ENCODE measurements at regions not wholly inside any gene's neighbourhood (a gene's known extent, or its start where the extent isn't known, plus 50 kb on each side); places are given as distances from the start of the nearest gene placed in this dataset.

GRCh38 chr19:7418596-7418995 is 69.9 kb downstream of the ARHGEF18 start:
- no peak for TF ChIP-seq EP300 (IDR thresholded peaks at IDR 0.05)
- TF ChIP-seq POLR2A (IDR thresholded peaks at IDR 0.05), result no peak
- TF ChIP-seq CTCF (IDR thresholded peaks at IDR 0.05), result no peak
- no peak for TF ChIP-seq POLR2AphosphoS5 (IDR thresholded peaks at IDR 0.05)
- Histone ChIP-seq H3K9me3 (no peaks in the 10 kb centered on the region), H3K4me3 (no peak overlapping the region), H3K27ac (peak overlapping the region in 2 of 5 donors; percentile 29 to 38), H3K27me3 (no peaks in the 10 kb centered on the region), H3K4me1 (peaks cover 24 to 63% (median 41%) of the 10 kb centered on the region in 4 donors), H3K36me3 (peaks cover 0 to 30% (median 18%) of the 10 kb centered on the region in 4 donors)
- DNase-seq, result no peak
- intact Hi-C loops (cut with DNase I; ENCODE audit: low total_unique reads), result no loop called here
- WGBS, 5 donors, result 62 to 73% (median 66%) methylated on average over 7 to 9 of the region's 9 CpGs

- Histone ChIP-seq H3K27ac (no peak overlapping the region), H3K9me3 (no peaks in the 10 kb centered on the region), H3K4me1 (peaks cover 25 to 63% (median 42%) of the 10 kb centered on the region in 4 donors), H3K36me3 (peaks cover 0 to 35% (median 19%) of the 10 kb centered on the region in 4 donors), H3K27me3 (no peaks in the 10 kb centered on the region), H3K4me3 (no peak overlapping the region)
- intact Hi-C loops (cut with DNase I; ENCODE audit: low total_unique reads), result no loop called here
- no peak for TF ChIP-seq POLR2A (IDR thresholded peaks at IDR 0.05)
- TF ChIP-seq POLR2AphosphoS5 (IDR thresholded peaks at IDR 0.05), result no peak
- no peak for TF ChIP-seq CTCF (IDR thresholded peaks at IDR 0.05)
- no peak for TF ChIP-seq EP300 (IDR thresholded peaks at IDR 0.05)
- no peak for DNase-seq
- 90 to 97% (median 94%) methylated on average over 10 to 12 of the region's 12 CpGs for WGBS, 5 donors
These were observed 69.7 kb downstream of the PEX11G start for GRCh38 chr19:7419153-7419552.

- TF ChIP-seq POLR2A (IDR thresholded peaks at IDR 0.05), result no peak
- no peak for TF ChIP-seq POLR2AphosphoS5 (IDR thresholded peaks at IDR 0.05)
- TF ChIP-seq EP300 (IDR thresholded peaks at IDR 0.05), result no peak
- TF ChIP-seq CTCF (IDR thresholded peaks at IDR 0.05), result no peak
- H3K4me3 ChIP-seq, result no peak overlapping the region
- intact Hi-C loops (cut with DNase I; ENCODE audit: low total_unique reads), result no loop called here
These were observed 68.9 kb downstream of the PEX11G start for GRCh38 chr19:7419777-7420439.

GRCh38 chr19:7421941-7422744 is 66.7 kb downstream of the PEX11G start:
- Histone ChIP-seq H3K9me3 (no peaks in the 10 kb centered on the region), H3K4me3 (no peak overlapping the region), H3K27ac (peak overlapping the region in 4 of 5 donors; percentile 42 to 56 (median 54)), H3K4me1 (peaks cover 15 to 74% (median 42%) of the 10 kb centered on the region in 4 donors), H3K36me3 (peaks cover 0 to 42% (median 22%) of the 10 kb centered on the region in 4 donors), H3K27me3 (no peaks in the 10 kb centered on the region)
- WGBS, 5 donors, result 56 to 73% (median 64%) methylated on average over 17 of the region's 17 CpGs
- TF ChIP-seq POLR2AphosphoS5 (IDR thresholded peaks at IDR 0.05), result peak in 1 of 3 donors; percentile 38
- TF ChIP-seq POLR2A (IDR thresholded peaks at IDR 0.05), result no peak
- TF ChIP-seq EP300 (IDR thresholded peaks at IDR 0.05), result no peak
- TF ChIP-seq CTCF (IDR thresholded peaks at IDR 0.05), result no peak
- DNase-seq, result peak; percentile 48 to 49
- intact Hi-C loops (cut with DNase I; ENCODE audit: low total_unique reads), result no loop called here

More at GRCh38 chr19:7419777-7420439, 68.9 kb downstream of the PEX11G start:
- peaks cover 29 to 68% (median 42%) of the 10 kb centered on the region in 4 donors for H3K4me1 ChIP-seq
- peaks cover 0 to 42% (median 22%) of the 10 kb centered on the region in 4 donors for H3K36me3 ChIP-seq
- H3K27ac ChIP-seq, result no peak overlapping the region
- no peaks in the 10 kb centered on the region for H3K27me3 ChIP-seq
- H3K9me3 ChIP-seq, result no peaks in the 10 kb centered on the region
- 79 to 94% (median 90%) methylated on average over 10 of the region's 10 CpGs for WGBS, 5 donors
- no peak for DNase-seq

Data from stomach (tissue), 8 donors.